ENCODE measurements at regions not wholly inside any gene's neighbourhood (a gene's known extent, or its start where the extent isn't known, plus 50 kb on each side); places are given as distances from the start of the nearest gene placed in this dataset.

DNA sequence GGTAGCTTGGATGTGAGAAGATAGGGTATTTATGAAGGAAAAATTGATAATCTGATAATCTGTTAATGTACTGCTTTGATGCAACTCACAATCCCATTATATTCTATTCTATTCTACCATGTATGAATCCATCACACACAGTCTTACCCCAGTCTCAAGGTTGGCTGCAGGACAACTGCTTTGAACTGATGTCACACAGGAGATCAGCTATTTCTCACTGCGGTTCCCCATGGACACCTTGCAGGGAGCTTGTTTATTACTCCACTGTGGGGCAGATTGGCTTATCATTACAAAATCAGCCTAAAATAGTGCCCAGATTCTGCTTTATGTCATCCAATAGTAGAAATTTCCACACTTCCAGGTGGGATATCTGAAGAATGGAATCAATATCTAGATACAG, 61.0 kb upstream of the HS3ST5 start (continued):
- TF ChIP-seq, protein P1, sequence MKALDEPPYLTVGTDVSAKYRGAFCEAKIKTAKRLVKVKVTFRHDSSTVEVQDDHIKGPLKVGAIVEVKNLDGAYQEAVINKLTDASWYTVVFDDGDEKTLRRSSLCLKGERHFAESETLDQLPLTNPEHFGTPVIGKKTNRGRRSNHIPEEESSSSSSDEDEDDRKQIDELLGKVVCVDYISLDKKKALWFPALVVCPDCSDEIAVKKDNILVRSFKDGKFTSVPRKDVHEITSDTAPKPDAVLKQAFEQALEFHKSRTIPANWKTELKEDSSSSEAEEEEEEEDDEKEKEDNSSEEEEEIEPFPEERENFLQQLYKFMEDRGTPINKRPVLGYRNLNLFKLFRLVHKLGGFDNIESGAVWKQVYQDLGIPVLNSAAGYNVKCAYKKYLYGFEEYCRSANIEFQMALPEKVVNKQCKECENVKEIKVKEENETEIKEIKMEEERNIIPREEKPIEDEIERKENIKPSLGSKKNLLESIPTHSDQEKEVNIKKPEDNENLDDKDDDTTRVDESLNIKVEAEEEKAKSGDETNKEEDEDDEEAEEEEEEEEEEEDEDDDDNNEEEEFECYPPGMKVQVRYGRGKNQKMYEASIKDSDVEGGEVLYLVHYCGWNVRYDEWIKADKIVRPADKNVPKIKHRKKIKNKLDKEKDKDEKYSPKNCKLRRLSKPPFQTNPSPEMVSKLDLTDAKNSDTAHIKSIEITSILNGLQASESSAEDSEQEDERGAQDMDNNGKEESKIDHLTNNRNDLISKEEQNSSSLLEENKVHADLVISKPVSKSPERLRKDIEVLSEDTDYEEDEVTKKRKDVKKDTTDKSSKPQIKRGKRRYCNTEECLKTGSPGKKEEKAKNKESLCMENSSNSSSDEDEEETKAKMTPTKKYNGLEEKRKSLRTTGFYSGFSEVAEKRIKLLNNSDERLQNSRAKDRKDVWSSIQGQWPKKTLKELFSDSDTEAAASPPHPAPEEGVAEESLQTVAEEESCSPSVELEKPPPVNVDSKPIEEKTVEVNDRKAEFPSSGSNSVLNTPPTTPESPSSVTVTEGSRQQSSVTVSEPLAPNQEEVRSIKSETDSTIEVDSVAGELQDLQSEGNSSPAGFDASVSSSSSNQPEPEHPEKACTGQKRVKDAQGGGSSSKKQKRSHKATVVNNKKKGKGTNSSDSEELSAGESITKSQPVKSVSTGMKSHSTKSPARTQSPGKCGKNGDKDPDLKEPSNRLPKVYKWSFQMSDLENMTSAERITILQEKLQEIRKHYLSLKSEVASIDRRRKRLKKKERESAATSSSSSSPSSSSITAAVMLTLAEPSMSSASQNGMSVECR (CRISPR knock-in tag; IDR thresholded peaks at IDR 0.05; ENCODE audit: borderline replicate concordance), result no peak
- TF ChIP-seq ZNF396 (CRISPR knock-in tag; IDR thresholded peaks at IDR 0.05; ENCODE audit: borderline replicate concordance), result no peak

DNA sequence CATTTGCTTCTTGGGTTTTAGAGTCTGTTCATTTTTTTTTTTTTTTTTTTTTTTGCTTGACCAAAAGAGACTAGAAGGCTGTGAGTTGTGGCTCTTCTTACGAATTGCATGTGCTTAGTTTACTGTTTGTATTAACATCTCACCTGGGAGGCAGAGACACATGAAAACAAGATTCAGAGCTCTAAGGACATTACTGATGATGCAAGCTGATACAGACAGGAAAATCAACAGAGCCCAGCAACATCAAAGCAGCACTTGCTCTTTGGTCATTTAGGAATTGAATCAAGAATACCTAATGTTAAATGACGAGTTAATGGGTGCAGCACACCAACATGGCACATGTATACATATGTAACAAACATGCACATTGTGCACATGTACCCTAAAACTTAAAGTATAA, 55.7 kb upstream of the HS3ST5 start:
- no peak for DNase-seq (ENCODE audit: low spot score)

More for the DNA sequence above, 55.7 kb upstream of the HS3ST5 start:
- Mint-ChIP-seq H3K27ac (no peak overlapping the region; the same call in 1 of the 2 replicates), H3K36me3 (peaks cover 4% of the 10 kb centered on the region), H3K4me1 (peaks cover 44% of the 10 kb centered on the region), H3K9me3 (no peaks in the 10 kb centered on the region), H3K27me3 (ENCODE audit: low read depth) (no peaks in the 10 kb centered on the region), H3K4me3 (no peak overlapping the region)
- CTCF ChIA-PET, result interaction anchor here (0.7 to 0.8 kb wide), 2 partner anchors 54 to 94 kb away, joined by 3 read pairs; no protein-coding TSS in a partner anchor
- no peak for TF ChIP-seq RELA (CRISPR knock-in tag; IDR thresholded peaks at IDR 0.05; ENCODE audit: borderline replicate concordance)
- no peak for TF ChIP-seq JAZF1 (CRISPR knock-in tag; IDR thresholded peaks at IDR 0.05)
- no peak for TF ChIP-seq NR2C2 (CRISPR knock-in tag; IDR thresholded peaks at IDR 0.05)
- no peak for TF ChIP-seq CREM (CRISPR knock-in tag; IDR thresholded peaks at IDR 0.05)
- no peak for TF ChIP-seq GABPB1 (CRISPR knock-in tag; IDR thresholded peaks at IDR 0.05)
- TF ChIP-seq FOXJ3 (CRISPR knock-in tag; IDR thresholded peaks at IDR 0.05; ENCODE audit: borderline replicate concordance), result no peak
- TF ChIP-seq TEAD1 (CRISPR knock-in tag; IDR thresholded peaks at IDR 0.05), result no peak
- TF ChIP-seq, protein P2, sequence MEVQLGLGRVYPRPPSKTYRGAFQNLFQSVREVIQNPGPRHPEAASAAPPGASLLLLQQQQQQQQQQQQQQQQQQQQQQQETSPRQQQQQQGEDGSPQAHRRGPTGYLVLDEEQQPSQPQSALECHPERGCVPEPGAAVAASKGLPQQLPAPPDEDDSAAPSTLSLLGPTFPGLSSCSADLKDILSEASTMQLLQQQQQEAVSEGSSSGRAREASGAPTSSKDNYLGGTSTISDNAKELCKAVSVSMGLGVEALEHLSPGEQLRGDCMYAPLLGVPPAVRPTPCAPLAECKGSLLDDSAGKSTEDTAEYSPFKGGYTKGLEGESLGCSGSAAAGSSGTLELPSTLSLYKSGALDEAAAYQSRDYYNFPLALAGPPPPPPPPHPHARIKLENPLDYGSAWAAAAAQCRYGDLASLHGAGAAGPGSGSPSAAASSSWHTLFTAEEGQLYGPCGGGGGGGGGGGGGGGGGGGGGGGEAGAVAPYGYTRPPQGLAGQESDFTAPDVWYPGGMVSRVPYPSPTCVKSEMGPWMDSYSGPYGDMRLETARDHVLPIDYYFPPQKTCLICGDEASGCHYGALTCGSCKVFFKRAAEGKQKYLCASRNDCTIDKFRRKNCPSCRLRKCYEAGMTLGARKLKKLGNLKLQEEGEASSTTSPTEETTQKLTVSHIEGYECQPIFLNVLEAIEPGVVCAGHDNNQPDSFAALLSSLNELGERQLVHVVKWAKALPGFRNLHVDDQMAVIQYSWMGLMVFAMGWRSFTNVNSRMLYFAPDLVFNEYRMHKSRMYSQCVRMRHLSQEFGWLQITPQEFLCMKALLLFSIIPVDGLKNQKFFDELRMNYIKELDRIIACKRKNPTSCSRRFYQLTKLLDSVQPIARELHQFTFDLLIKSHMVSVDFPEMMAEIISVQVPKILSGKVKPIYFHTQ (CRISPR knock-in tag; IDR thresholded peaks at IDR 0.05), result no peak
- TF ChIP-seq SOX15 (CRISPR knock-in tag; IDR thresholded peaks at IDR 0.05), result no peak
- TF ChIP-seq NR3C1 (CRISPR knock-in tag; conservative IDR thresholded peaks at IDR 0.05; ENCODE audit: low read depth), result no peak
- TF ChIP-seq TCF7 (CRISPR knock-in tag; IDR thresholded peaks at IDR 0.05; ENCODE audit: low read depth), result no peak
- TF ChIP-seq ZBTB21 (CRISPR knock-in tag; IDR thresholded peaks at IDR 0.05; ENCODE audit: borderline replicate concordance), result no peak
- no peak for TF ChIP-seq NFYB (CRISPR knock-in tag; conservative IDR thresholded peaks at IDR 0.05; ENCODE audit: low read depth)
- no peak for TF ChIP-seq OVOL2 (CRISPR knock-in tag; IDR thresholded peaks at IDR 0.05; ENCODE audit: borderline replicate concordance)
- no peak for TF ChIP-seq ZNF317 (CRISPR knock-in tag; IDR thresholded peaks at IDR 0.05; ENCODE audit: borderline replicate concordance, low read depth)
- TF ChIP-seq, protein P3, sequence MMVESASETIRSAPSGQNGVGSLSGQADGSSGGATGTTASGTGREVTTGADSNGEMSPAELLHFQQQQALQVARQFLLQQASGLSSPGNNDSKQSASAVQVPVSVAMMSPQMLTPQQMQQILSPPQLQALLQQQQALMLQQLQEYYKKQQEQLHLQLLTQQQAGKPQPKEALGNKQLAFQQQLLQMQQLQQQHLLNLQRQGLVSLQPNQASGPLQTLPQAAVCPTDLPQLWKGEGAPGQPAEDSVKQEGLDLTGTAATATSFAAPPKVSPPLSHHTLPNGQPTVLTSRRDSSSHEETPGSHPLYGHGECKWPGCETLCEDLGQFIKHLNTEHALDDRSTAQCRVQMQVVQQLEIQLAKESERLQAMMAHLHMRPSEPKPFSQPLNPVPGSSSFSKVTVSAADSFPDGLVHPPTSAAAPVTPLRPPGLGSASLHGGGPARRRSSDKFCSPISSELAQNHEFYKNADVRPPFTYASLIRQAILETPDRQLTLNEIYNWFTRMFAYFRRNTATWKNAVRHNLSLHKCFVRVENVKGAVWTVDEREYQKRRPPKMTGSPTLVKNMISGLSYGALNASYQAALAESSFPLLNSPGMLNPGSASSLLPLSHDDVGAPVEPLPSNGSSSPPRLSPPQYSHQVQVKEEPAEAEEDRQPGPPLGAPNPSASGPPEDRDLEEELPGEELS (CRISPR knock-in tag; IDR thresholded peaks at IDR 0.05), result no peak
- TF ChIP-seq, protein P4, sequence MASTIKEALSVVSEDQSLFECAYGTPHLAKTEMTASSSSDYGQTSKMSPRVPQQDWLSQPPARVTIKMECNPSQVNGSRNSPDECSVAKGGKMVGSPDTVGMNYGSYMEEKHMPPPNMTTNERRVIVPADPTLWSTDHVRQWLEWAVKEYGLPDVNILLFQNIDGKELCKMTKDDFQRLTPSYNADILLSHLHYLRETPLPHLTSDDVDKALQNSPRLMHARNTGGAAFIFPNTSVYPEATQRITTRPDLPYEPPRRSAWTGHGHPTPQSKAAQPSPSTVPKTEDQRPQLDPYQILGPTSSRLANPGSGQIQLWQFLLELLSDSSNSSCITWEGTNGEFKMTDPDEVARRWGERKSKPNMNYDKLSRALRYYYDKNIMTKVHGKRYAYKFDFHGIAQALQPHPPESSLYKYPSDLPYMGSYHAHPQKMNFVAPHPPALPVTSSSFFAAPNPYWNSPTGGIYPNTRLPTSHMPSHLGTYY (CRISPR knock-in tag; IDR thresholded peaks at IDR 0.05), result no peak
- no peak for TF ChIP-seq SP1 (CRISPR knock-in tag; conservative IDR thresholded peaks at IDR 0.05)
- TF ChIP-seq KAT7 (CRISPR knock-in tag; IDR thresholded peaks at IDR 0.05; ENCODE audit: borderline replicate concordance), result no peak
- POLR2A ChIA-PET, result no interaction called here
- peak; percentile 60 for ATAC-seq
